ENCODE measurements at regions not wholly inside any gene's neighbourhood (a gene's known extent, or its start where the extent isn't known, plus 50 kb on each side); places are given as distances from the start of the nearest gene placed in this dataset.

DNA sequence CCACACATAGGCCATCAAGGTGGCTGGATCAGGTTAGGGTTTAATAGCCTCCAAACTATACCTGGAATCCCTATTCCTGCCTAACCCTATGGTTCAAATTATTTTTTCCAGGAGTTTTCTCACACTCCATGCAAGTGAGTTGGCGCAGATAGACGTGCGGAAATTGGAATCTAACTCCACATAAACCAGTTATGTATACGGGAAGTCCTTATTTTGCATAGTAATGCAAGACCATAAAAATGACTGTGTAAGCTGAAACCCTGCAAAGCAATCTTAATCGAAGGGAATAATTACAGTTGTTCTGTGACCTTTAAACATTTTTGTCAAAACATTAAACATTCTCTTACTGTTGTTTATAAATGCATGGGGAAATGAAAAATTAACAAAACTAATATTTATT lies 200.1 kb upstream of the SIX2 start:
- no peak for DNase-seq

DNA sequence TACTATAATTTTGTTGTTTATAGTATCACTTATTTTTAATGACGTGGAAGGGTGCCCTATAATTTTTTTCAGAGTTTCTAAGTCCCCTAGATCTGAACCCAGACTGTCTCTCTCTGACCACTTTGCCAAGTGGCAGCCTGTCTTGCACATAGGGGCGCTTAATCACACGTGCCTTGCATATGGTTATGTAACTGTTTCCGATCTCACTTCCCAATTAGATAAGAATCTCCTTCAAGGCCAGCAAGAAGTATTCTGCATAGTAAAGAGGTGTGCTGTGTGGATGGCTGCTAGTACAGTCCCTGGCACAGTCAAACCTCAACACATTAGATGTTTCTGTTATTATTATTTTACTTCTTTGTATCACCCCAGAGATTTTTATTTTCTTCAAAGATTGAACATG lies 197.8 kb upstream of the SIX2 start:
- DNase-seq, result no peak

DNA sequence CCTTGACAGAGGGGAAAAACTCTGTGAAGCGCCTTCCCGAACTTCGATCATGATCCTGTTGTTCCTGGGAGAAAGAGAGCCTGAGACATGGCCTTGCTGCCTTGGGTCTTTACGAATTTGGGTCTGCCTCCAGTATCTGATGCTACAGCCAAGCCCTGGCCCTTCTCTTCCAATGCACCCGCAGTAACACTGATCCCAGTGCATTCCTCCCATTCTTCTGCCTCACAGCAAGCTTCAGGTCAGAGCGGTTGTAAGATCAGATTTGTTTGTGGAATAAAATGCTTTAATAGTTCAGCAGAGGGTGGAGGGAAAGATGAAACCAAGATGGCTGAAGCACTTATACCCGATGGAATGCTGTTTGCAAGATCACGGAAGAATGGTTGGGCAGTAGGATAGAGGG lies 196.7 kb upstream of the SIX2 start:
- no peak for DNase-seq

DNA sequence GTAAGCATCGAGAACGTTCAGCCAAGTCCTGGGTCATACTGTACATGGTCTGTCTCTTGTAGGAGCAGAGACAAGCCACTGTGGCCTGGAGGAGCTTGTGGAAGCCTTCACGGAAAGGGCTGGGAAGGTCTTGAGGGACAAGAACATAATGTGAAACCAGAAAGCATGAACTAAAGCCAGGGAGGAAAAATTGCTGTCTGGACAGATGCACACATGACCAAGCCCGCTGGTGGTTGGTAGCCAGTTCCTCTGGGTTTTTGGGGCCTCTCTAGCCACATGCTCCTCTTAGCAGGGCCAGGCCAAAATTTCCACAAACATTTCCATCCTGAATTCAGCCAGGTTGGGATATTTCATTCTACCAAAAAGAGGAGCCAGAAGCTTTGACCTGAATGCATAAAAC lies 196.2 kb upstream of the SIX2 start:
- DNase-seq, result no peak

DNA sequence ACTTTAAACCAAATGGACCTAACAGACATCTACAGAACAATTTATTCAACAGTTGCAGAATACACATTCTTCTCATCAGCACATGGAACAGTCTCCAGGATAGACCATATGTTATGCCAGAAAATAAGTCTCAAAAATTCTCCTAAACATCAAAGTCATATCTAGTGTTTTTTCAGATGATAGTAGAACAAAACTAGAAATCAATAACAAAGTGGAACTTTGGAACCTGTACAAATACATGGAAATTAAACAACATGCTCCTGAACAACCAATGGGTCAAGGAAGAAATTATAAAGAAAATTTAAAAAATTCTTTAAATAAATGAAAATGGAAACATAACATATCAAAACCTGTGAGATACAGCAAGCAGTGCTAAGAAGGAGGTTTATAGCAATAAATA lies 194.1 kb upstream of the SIX2 start:
- no peak for DNase-seq

DNA sequence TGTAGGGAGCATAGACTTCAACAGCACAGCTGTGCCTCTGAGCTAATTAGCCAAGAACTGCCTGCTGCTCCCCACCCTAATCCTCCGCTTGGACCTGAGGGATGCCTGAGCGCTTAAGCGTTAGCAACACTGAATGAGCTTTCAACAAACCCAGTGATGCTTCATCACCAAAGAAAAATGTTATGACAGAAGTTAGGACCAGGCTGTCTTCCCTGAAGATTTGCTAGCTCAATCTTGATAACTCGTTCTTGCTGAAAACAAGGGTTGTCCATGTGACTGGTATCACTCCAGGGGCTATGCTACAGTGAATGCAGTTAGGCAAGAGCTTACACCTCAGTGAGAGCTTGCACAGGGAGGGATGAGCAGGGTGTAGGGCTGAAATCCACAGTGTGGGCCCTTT lies 190.7 kb upstream of the SIX2 start:
- DNase-seq, result no peak

DNA sequence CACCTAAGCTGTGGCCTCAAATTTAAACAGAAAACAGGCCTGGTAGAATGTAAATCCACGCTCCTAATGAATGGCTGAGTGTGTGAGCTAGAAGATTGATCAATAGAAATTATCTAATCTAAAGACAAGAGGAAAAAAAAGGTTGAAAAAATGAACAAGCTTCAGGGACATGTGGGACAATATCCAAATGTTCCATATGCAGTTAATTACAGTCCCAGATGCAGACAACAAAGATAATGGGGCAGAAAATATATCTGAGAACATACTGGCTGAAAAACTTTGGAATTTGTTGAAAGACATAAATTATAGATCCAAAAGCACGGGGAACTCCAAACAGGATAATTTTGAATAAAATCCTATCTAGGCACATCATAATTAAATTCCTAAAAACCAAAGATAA lies 186.7 kb upstream of the SIX2 start:
- no peak for DNase-seq

DNA sequence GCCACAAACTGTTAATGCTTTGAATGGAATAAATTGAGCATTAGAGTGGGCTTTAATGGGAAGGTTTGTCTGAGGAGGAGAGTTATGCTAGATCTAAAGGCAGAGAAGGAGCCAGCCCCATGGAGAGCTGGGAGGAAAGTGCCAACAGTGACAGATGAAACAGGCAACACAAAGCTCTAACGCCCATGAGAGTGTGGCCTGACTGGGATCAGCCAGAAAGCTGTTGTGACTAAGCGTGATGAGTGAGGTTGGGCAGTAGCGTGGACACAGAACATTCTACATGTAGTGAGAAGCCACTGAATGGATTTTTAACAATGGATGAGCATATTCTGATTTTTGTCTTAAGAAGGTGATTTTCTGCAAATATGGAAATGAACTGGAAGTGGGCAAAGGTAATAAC lies 185.3 kb upstream of the SIX2 start:
- no peak for DNase-seq

DNA sequence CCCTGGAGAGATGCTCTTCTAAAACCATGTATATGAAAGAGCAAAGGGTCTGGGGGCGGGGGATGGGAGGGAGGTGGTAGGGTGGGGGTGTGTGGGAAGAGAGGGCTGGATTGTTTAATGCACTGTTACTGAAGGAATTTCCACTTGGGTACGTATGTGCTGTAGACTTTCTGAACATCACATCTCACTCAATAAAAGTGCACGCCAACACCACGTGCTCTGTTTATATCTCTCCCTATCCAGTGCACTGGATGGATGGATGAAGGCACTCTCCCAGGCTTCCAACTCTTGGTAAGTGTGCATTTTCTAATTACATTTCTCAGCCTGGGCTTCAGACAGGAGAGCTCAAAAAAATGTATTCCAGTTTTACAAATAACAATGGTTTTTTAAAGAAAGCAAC lies 184.3 kb upstream of the SIX2 start:
- no peak for DNase-seq

DNA sequence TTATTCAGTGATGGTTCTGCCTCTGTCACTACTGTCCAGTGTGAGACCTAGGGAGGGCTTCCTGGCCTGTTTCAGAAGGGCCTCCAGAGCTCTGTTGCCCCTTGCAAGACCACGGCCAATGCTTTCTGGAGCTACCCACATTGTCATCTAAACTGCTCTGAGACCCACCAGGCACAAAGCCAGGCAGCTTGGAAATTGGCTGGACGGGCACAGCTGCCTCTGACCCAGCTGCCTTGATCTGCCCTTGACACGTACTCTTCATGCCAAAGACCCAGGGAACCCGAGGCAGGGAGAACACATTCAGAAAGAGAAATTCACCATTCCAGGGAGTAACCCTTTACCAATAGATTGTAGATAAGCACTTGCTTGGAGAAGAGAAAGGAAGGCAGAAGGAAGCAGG lies 183.7 kb upstream of the SIX2 start:
- DNase-seq, result no peak

DNA sequence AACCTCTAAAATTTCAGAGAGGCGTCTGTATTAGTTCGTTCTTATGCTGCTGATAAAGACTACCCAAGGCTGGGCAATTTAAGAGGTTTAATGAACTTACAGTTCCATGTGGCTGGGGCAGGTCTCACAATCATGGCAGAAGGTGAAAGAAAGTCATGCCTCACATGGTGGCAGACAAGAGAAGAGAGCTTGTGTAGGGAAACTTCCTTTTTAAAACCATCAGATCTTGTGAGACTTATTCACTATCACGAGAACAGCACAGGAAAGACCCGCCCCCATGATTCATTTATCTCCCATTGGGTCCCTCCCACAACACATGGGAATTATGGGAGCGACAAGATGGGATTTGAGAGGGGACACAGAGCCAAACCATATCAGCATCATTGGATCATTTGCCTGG lies 183.2 kb upstream of the SIX2 start:
- DNase-seq, result no peak

DNA sequence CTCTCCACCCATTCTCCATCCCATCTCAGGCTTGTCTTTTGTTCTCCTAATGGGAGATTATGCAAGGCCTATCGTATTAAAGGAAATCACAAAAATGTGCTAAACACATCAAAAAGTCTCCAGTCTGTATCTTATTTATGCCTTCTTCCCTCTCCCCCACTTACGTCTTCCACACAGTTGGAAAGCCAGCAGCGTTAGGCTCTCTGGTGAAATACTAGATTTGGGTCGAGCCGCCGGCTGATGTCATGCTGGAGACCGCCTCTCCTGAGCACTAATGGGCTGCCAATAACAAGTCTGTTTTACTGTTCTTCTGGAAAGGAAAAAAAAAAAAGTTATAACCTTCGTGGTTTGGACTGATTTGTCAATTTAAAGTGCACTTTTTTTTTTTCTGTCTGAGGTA lies 182.7 kb upstream of the SIX2 start:
- no peak for DNase-seq

DNA sequence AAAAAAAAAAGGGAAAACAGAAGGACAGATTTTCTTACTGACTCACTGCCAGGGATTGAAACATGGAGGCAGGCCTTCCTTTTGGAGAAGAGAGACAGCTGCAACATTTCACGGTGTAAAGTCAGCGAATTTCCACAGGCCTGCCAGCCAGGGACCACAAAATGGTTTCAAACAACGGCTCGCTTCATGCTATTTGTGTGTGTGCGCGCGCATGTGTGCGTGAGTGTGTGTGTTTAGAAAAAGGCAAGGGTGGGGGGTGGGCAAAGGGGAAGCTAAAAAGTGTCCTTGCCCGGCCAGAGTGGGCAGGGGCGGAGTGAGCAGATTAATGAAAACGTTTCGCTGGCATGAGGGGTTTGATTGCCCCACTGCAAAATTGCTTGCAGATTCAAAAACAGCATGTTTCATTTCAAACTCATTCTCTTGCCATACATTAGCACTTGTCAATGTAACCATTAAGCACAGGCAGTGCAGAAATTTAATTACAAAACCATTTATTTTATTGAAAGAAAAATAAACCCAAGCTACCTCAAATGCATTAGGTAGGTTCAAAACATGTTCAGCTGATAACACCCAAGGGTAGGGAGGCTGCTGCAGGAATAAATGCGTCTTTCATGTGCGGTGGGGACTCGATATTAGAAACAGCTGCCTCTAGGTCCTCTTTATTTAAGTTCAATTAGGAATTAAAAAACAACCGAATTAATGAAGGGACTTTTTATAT lies 182.1 kb upstream of the SIX2 start:
- DNase-seq, result no peak

DNA sequence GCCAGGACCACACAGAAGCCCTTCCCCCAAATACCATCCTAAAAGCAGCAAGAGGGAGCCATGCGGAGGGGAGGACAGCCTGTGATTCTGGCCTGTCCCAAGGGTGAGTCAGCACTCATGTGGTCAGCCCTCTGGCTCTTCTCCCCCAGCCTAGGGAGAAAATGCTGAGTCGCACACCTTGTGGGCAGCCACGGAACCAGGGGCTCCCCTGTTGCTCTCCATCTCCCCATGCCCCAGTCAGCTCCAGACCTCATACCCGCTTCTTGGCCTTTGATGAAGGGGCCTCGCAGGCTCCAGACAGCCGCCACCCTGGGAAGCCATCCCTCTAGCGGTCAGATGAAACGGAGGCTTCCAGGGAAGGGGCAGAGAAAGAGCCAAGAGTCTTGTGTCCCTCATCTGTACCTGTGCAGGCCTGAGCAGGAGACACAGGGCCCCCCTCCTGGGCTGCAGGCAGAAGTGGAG lies 181.3 kb upstream of the SIX2 start:
- no peak for DNase-seq

DNA sequence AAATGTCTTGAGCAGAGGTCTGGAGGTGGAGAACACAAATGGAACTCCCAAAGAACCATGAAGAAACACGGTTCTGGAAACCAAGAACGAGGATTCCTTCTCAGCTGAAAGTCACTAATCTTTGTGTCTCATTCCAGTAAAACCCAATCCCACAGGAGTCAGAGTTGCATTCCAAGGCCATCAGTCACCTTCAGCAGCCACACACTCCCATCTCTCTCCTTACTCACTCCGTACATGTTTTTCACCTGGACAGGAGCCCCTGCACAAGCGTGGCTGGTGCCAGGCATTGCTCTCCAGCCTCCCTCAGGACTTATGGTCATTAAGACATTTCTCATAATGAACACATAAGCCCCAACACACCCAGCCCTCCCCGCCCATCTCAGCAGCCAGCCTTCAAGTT lies 175.4 kb upstream of the SIX2 start:
- no peak for DNase-seq

DNA sequence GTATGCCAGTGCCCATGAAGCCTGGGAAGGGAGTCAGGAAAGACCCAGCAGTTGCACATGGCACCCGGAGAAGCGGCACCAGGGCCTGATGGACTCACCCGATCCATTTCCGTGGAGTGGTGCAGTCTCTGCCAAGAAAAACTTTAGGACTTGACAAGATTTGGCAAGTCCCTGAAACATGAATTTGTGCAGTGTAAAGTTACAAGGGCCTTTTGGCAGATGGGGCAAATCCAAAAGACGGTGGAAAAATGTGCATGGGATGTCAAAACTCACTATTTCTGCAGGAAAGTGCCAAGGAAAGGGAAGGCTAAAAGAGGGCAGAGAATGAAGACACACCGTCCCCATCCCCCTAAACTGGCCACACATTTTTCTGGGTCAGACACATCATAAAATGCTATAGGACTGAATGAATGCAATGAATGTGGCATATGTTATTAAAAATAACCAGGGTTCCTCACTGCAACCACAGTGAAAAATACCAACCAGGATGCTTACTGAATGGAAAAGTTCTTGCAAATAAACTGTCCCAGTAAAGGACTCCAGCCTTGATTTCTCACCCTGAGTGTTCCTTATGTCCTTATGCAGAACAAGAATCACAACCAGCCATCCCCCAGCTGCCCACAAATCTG lies 173.5 kb upstream of the SIX2 start:
- no peak for DNase-seq

DNA sequence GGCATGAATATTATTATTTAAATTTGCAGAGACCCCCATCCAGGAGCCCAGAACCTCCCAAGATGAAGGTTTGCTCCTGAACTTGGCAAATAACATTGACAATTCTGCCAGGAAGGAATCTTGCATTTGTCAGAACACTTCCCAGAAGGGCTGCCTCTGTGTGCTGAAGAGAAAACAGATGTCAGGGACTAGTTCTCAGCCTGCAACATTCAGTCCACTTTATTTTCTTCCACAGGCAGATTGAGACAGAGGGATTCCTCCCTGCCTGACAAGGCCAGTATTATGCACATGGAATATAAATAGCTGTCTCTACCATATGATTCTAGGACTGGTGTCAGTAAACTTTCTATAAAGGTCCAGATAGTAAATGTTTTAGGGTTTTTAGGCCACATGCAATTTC lies 171.5 kb upstream of the SIX2 start:
- no peak for DNase-seq

DNA sequence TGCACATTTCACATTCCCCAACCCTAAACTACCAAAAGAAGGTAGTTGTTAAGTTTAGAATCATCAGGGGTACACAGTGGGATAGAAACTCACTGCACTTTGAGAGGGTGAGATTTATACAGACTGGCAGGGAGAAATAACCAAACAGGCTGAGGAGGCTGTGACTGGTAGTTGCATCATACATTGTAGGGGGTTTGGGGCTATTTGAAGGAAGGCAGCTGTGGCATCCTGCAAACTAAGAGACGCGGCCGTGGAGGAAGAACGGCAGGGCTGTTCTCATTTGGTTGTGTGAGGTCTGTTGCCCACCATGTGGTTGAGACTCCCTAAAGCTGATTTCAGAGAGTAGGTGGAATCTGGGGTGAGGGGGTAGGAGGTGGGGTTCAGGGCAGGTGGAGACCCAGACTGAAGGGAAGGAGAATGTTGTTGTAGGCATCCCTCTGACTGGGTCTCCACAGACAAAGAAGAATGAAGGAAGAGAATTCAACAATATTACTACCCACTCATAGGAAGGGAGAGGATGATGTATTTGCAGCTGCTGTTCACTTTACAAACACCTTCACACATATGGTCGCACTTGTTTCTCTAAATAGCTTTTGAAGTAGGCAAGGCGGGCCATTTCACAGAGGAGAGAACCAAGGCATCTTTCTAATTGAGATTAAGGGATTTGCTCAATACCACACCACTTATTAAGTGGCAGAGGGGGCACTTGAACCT lies 170.9 kb upstream of the SIX2 start:
- DNase-seq, result no peak

DNA sequence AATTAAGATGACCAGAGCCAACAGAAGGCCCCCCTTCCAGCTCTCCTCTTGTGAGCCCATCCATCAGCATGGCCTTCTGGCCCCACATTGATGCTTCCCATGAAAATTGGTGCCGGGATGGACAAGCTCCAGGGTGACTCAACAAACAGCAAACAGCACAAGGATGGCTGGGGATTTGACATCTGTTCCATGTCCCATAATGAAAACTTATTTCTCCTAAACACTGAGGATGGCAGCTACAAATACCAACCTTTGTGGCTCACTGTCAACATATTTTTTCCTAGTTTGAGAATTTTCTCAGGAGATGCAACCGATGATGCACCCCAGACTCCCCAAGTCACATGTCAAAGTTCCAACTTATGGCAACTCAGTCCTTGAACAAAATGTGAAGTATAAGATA lies 169.6 kb upstream of the SIX2 start:
- DNase-seq, result no peak

DNA sequence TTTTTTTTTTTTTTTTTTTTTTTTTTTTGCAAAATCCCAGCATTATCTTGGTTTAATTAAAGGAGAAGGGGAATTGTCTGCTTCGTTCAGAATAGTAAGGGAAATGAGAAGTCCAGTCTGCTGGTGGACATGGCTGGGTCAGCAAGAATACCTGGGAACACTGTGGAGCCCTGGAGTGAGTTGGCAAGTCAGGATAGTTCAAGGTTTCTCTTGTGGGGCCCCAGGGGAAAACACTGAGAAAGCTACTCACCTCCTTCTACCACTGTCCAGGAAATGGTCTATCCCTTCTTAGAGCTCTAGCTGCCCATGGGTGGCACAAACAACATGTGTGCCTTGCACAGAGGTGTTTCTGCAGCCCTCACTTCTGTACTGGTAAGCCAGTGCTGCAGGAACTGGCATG lies 169.1 kb upstream of the SIX2 start:
- DNase-seq, result no peak

DNA sequence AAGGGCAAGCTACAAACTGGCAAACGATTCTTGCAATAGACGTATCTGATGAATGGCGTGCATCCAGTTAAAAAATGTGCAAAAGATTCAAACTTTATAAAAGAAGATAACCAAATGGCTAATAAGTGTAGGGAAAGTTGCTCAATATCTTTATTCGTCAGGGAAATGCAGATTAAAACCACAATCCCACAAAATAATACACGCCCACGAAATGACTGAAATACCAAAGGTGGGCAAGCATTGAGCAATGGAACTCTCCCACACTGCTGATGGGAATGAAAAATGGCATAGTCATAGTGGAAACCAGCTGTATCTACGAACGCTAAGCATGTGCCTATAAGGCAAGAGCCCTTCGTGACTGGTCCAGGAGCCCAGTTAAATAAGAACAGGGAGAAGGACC lies 168.6 kb upstream of the SIX2 start:
- no peak for DNase-seq

DNA sequence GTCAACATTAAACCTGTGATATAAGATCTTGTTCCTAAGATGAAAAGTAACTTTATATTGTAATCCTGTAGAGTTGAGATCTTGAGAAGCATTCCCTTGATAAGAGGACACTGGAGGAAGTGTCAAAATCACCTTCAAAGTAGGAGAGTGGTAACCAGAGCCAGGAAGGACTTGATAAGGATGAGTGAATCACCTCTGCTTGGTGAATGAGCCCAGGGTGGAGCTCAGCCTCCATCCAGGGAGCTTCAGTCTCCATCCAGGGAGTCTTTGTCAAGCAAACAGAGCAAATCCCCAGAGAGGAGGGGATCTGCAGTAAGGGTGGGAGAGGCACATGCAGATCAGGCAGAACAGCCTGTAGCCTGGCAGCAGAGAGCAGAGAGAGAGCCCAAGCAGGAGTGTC lies 167.1 kb upstream of the SIX2 start:
- no peak for DNase-seq

DNA sequence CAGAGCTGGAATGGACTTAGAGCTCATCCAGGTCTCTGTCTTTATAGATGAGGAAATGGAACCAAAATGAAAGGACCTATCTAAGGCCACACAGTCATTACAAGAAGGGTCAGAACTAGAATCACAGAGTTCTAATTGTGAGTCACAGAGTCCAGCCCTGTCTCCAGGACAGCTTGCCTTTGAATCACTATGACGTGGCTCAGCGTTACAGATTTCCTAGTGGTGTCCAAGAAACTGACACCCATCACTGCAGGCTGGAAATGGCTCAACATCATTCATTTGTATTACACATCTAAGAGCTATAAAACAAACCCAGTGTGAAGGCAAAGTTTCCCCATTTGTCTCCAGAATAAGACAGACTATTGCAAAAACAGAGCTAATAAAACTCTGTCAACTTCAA lies 164.3 kb upstream of the SIX2 start:
- no peak for DNase-seq

DNA sequence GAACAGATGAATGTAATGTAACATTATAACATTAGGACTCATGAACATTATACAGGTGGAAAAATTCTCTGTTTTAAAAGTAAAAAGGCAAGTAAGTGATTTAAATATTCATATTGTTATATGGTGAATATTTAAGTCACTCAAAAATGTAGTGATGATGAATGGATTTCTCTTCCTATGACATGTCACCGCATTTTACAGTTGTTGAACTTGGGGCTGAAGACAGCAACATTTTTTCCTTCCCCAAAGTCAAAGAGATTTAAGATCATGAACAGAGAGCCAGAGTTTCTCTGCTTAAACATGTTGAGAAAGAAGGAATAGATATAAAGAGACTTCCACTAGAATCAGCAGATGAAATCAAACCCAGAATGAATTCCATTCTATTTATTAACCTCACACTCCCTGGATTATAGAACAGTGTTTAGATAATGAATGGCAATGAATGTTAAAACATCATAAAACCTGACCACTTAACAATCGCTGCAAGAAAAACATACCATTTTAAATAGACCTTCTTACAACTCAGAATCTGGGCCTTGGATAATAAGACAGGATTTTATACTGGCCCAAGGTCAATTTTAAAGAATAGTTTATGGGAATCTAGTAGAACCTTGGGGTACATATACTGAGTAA lies 163.6 kb upstream of the SIX2 start:
- no peak for DNase-seq

All from inflammatory macrophage (primary cell).